Colonic mucosa (tissue), 4 donors: ENCODE measurements at regions not wholly inside any gene's neighbourhood (a gene's known extent, or its start where the extent isn't known, plus 50 kb on each side); places are given as distances from the start of the nearest gene placed in this dataset.

Source experiments
- DNase-seq: peaks from one replicate; pipeline ENCODE4 v3.0.0-alpha.2; 2020
- H3K27ac ChIP-seq: fragments of 200-600 bp; one replicate; pipeline ENCODE4 v1.8.0; 2021
- H3K27me3 ChIP-seq: fragments of 200-600 bp; one replicate; pipeline ENCODE4 v1.8.0; 2021
- H3K36me3 ChIP-seq: fragments of 200-600 bp; one replicate; pipeline ENCODE4 v1.8.0; 2021
- H3K4me1 ChIP-seq: fragments of 200-600 bp; one replicate; pipeline ENCODE4 v1.8.0; 2021; ENCODE audit warnings: mild to moderate bottlenecking
- H3K4me3 ChIP-seq: fragments of 200-600 bp; one replicate; pipeline ENCODE4 v1.8.0; 2021
- H3K9ac ChIP-seq, 2 donors: one replicate each; pipeline ENCODE4 v1.7.0; 2013; ENCODE audit warnings: control low read depth in 2 of 2, low read depth in 2 of 2, low read length in 2 of 2
- H3K9me3 ChIP-seq: fragments of 200-600 bp; one replicate; pipeline ENCODE4 v1.8.0; 2021
- CTCF ChIP-seq: fragments of 200-600 bp; IDR thresholded peaks from one replicate; pipeline ENCODE4 v1.8.0; 2022; ENCODE audit warnings: antibody characterized with exemption, mild to moderate bottlenecking
- intact Hi-C: fragments of 100-400 bp; cut with DNase I; formaldehyde crosslinking; loops from one replicate; pipeline ENCODE4 v1.14.1; 2022
- donor health status: healthy.
- donor health status: DM: no; HTN: no; CAD: no.
- donor health status: DM: no; HTN: no; CAD: no.

- intact Hi-C loops: no loop called here
- TF ChIP-seq CTCF: peak; percentile 62
- Histone ChIP-seq H3K4me1 (no peaks in the 10 kb centered on the region), H3K36me3 (no peaks in the 10 kb centered on the region), H3K9me3 (no peaks in the 10 kb centered on the region), H3K27me3 (no peaks in the 10 kb centered on the region), H3K9ac (no peak overlapping the region), H3K27ac (no peak overlapping the region), H3K4me3 (no peak overlapping the region)
- peak; percentile 32 for DNase-seq
These were observed 587.7 kb upstream of the GRAMD2B start for GRCh38 chr5:125835293-125836172.

- H3K36me3 ChIP-seq: no peaks in the 10 kb centered on the region
- no peaks in the 10 kb centered on the region for H3K4me1 ChIP-seq
- no peak overlapping the region for H3K4me3 ChIP-seq
- H3K9ac ChIP-seq: no peak overlapping the region
- H3K9me3 ChIP-seq: no peaks in the 10 kb centered on the region
- intact Hi-C loops: no loop called here
- no peak overlapping the region for H3K27ac ChIP-seq
- no peak for DNase-seq
- no peaks in the 10 kb centered on the region for H3K27me3 ChIP-seq
- no peak for TF ChIP-seq CTCF
These were observed 587.0 kb upstream of the GRAMD2B start for GRCh38 chr5:125836256-125836655.

GRCh38 chr5:125837866-125838265, 585.3 kb upstream of the GRAMD2B start:
- H3K9me3 ChIP-seq: no peaks in the 10 kb centered on the region
- intact Hi-C loops: no loop called here
- DNase-seq: no peak
- no peak overlapping the region for H3K27ac ChIP-seq
- no peak for TF ChIP-seq CTCF
- no peak overlapping the region for H3K9ac ChIP-seq
- H3K4me3 ChIP-seq: no peak overlapping the region
- H3K4me1 ChIP-seq: no peaks in the 10 kb centered on the region
- H3K36me3 ChIP-seq: no peaks in the 10 kb centered on the region
- H3K27me3 ChIP-seq: no peaks in the 10 kb centered on the region

- intact Hi-C loops: no loop called here
- no peak overlapping the region for H3K27ac ChIP-seq
- no peaks in the 10 kb centered on the region for H3K9me3 ChIP-seq
- no peaks in the 10 kb centered on the region for H3K27me3 ChIP-seq
- no peaks in the 10 kb centered on the region for H3K4me1 ChIP-seq
- H3K4me3 ChIP-seq: no peak overlapping the region
- TF ChIP-seq CTCF: no peak
- H3K9ac ChIP-seq: no peak overlapping the region
- H3K36me3 ChIP-seq: no peaks in the 10 kb centered on the region
- no peak for DNase-seq
These were observed 575.6 kb upstream of the GRAMD2B start for GRCh38 chr5:125847561-125847960.

- no peak for TF ChIP-seq CTCF
- Histone ChIP-seq H3K27me3 (no peaks in the 10 kb centered on the region), H3K9me3 (no peaks in the 10 kb centered on the region), H3K36me3 (no peaks in the 10 kb centered on the region), H3K4me3 (no peak overlapping the region), H3K27ac (no peak overlapping the region), H3K9ac (no peak overlapping the region), H3K4me1 (no peaks in the 10 kb centered on the region)
- no peak for DNase-seq
- intact Hi-C loops: no loop called here
These were observed 574.5 kb upstream of the GRAMD2B start for GRCh38 chr5:125848751-125849150.
